ENCODE measurements at regions not wholly inside any gene's neighbourhood (a gene's known extent, or its start where the extent isn't known, plus 50 kb on each side); places are given as distances from the start of the nearest gene placed in this dataset.
A peak's percentile ranks its signal among the peaks of the same experiment; 100 is the strongest.

DNA sequence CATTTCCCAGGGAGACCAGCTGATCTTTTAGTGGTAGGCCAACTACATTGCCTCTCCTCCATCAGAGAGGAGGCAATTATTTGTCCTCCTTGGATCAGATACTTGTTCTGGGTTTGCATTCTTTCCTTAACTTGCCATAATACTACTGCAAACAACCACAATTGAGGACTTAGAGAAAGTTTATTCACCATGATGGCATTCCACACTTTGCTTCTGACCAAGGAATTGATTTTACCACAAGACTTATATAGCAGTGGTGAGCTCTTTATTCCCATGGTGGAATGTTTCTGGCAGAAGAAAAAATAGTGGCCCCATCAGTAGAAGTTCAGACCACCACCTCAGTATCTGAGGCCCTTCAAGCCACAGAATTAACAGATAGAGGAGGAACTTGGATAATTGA is 123.9 kb upstream of the PPP3CA start:
- intact Hi-C loops (cut with DNase I) = no loop called here
- DNase-seq (no peak), ATAC-seq (no peak)
- Histone ChIP-seq H3K4me1 (no peaks in the 10 kb centered on the region), H3K9me3 (no peaks in the 10 kb centered on the region), H3K27ac (no peak overlapping the region), H3K36me3 (no peaks in the 10 kb centered on the region), H3K4me3 (no peak overlapping the region), H3K27me3 (no peaks in the 10 kb centered on the region)
- no peak for TF ChIP-seq CTCF (IDR thresholded peaks at IDR 0.05)

DNA sequence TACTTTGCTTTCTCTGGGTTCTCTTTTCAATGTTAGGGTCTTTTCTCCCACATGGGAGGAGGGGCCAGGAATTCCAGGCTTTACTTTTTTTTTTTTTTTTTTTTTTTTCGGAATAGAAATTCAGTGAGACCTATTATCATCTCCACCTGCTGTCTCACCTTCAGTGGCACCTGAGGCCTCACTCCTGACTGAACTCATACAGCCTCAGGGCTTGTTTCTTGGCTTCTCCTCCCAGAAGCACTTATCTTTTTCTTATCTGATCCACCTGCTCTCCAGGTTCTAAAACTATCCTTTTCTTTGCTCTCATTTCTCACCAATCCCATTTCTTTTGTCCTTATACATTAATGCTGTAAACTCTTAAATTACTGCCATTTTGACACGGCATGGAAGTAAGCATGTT is 117.3 kb upstream of the PPP3CA start:
- no peak for TF ChIP-seq CTCF (IDR thresholded peaks at IDR 0.05)
- DNase-seq = no peak
- Histone ChIP-seq H3K27ac (no peak overlapping the region), H3K9me3 (peaks cover 0 to 7% of the 10 kb centered on the region in 2 donors), H3K4me1 (no peaks in the 10 kb centered on the region), H3K27me3 (no peaks in the 10 kb centered on the region), H3K36me3 (no peaks in the 10 kb centered on the region), H3K4me3 (no peak overlapping the region)
- intact Hi-C loops (cut with DNase I) = no loop called here
- no peak for ATAC-seq

DNA sequence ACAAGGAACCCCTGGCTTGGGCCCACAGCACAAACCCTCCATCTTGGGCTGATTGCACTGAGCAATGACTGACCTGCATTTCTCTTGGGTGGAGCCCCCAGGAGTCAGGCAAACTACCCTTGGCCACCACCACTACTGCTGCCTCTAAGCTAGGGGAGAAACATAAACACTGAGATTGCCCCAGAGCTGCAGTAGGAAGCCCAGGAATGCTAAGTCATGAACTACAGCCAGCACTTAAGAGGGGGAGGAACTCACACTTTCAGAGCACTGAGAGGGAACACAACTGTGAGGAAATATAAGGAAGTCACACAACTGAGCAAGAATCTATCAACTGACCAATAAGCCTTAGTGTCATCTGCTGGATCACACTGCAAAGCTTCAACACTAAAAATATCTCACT is 111.6 kb upstream of the PPP3CA start:
- no peaks in the 10 kb centered on the region for H3K4me1 ChIP-seq
- intact Hi-C loops (cut with DNase I) = no loop called here
- H3K9me3 ChIP-seq = peaks cover 0 to 17% of the 10 kb centered on the region in 2 donors
- no peaks in the 10 kb centered on the region for H3K36me3 ChIP-seq
- no peak overlapping the region for H3K4me3 ChIP-seq
- no peak overlapping the region for H3K27ac ChIP-seq
- no peak for DNase-seq
- H3K27me3 ChIP-seq = no peaks in the 10 kb centered on the region
- no peak for TF ChIP-seq CTCF (IDR thresholded peaks at IDR 0.05)
- peak; percentile 64 for ATAC-seq

GRCh38 chr4:101458473-101458872 is 111.1 kb upstream of the PPP3CA start:
- H3K27me3 ChIP-seq = no peaks in the 10 kb centered on the region
- H3K27ac ChIP-seq = no peak overlapping the region
- no peaks in the 10 kb centered on the region for H3K36me3 ChIP-seq
- DNase-seq = no peak
- no peak for ATAC-seq
- no peak overlapping the region for H3K4me3 ChIP-seq
- no peak for TF ChIP-seq CTCF (IDR thresholded peaks at IDR 0.05)
- H3K4me1 ChIP-seq = no peaks in the 10 kb centered on the region
- intact Hi-C loops (cut with DNase I) = no loop called here
- H3K9me3 ChIP-seq = peaks cover 0 to 17% of the 10 kb centered on the region in 2 donors

- DNase-seq (no peak), ATAC-seq (no peak)
- intact Hi-C loops (cut with DNase I) = no loop called here
- no peaks in the 10 kb centered on the region for H3K27me3 ChIP-seq
- peaks cover 0 to 4% of the 10 kb centered on the region in 2 donors for H3K9me3 ChIP-seq
- H3K4me3 ChIP-seq = no peak overlapping the region
- no peaks in the 10 kb centered on the region for H3K36me3 ChIP-seq
- H3K4me1 ChIP-seq = no peaks in the 10 kb centered on the region
- TF ChIP-seq CTCF (IDR thresholded peaks at IDR 0.05) = no peak
- no peak overlapping the region for H3K27ac ChIP-seq
Measured at GRCh38 chr4:101451086-101451485, 103.8 kb upstream of the PPP3CA start.

All from left lung (tissue), 4 donors.